ENCODE measurements at regions not wholly inside any gene's neighbourhood (a gene's known extent, or its start where the extent isn't known, plus 50 kb on each side); places are given as distances from the start of the nearest gene placed in this dataset.
A peak's percentile ranks its signal among the peaks of the same experiment; 100 is the strongest.

GRCh38 chr12:90870971-90871725 lies 83.8 kb downstream of the CCER1 start:
- TF ChIP-seq, protein P1, sequence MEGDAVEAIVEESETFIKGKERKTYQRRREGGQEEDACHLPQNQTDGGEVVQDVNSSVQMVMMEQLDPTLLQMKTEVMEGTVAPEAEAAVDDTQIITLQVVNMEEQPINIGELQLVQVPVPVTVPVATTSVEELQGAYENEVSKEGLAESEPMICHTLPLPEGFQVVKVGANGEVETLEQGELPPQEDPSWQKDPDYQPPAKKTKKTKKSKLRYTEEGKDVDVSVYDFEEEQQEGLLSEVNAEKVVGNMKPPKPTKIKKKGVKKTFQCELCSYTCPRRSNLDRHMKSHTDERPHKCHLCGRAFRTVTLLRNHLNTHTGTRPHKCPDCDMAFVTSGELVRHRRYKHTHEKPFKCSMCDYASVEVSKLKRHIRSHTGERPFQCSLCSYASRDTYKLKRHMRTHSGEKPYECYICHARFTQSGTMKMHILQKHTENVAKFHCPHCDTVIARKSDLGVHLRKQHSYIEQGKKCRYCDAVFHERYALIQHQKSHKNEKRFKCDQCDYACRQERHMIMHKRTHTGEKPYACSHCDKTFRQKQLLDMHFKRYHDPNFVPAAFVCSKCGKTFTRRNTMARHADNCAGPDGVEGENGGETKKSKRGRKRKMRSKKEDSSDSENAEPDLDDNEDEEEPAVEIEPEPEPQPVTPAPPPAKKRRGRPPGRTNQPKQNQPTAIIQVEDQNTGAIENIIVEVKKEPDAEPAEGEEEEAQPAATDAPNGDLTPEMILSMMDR (IDR thresholded peaks at IDR 0.05), result no peak

DNA sequence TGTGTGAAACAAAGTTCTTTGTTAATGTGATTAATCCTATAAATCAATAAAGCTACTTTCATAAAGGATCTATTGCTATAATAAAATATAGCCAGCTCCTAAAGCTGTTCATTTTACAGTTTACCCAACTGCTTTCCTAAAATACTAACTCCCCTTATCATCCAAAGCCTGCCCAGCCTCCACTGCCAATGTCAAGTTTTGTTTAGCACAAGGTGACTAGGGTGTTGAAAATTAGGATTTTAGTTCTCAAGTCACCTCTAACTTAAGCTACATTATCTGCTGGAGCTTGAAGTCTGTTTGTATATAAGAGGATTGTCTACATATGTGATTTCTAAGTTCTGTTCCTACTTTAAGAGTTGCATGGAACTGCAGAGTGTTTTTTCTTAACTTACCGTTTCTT lies 86.3 kb downstream of the CCER1 start:
- TF ChIP-seq, protein P1 (IDR thresholded peaks at IDR 0.05), result no peak

DNA sequence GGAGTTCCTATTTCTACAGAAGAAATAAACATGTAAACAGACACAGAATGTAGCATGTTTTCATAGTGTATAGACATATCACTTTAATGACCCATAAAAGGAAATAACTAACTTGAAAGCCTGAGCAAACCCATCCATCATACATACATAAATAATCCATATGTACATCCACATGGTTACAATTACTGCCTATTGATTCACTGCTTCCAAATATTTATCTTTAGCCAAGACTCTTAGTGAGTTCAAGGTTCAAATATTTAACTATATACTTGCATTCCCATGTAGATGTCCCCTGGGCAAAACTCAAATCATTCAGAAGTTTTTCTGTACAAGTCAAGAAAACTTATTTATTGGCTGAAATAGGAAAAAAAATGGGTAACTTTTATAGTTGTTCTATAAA lies 95.4 kb downstream of the CCER1 start:
- TF ChIP-seq, protein P1 (IDR thresholded peaks at IDR 0.05), result no peak

DNA sequence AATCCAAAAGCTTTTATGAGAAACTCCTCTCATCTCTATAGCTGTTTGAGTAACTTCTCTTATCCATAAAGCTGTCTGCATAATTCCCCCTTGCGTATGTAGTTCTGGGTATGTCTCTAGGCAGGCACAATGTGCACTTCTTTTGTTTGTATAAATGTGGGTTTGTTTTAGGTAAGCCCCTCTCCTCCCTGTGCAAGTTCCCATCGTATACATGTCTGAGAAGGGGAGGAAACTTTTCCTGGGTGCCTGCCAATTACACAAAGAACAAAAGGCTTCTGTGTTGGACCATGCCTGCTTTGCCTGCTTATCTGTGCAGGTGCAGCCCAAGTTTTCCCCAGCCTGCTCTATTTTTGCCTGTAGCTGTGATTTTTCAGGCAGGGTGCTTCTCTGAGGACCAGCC lies 96.7 kb downstream of the CCER1 start:
- TF ChIP-seq, protein P1 (IDR thresholded peaks at IDR 0.05), result no peak

GRCh38 chr12:90855534-90855933 lies 99.4 kb downstream of the CCER1 start:
- TF ChIP-seq, protein P1 (IDR thresholded peaks at IDR 0.05), result no peak

DNA sequence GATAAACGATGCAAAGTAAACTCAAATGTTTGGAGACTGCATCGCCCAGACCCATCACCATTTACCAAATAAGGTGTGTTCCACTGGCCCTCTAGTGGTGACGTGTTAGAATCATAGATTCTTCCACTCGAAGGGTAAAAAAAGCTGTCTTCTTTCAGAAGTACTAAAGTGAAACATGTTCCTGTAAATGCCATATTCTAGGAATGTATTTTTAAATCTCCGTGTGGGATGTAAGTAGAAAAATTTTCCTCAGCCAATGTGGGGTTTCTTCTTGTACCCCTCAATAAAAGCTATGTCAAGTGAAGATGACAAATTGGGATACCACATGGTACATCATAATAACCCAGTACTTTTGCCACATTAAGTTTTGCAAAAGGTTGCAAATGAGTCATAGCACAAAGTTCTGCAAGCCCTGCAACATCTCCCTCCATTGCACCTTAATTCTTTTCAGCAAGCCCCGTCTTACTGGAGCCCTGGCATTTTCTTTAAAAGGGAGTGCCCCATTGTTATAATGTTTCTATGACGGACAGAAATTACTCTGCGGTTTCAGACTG lies 100.8 kb downstream of the CCER1 start:
- TF ChIP-seq, protein P1 (IDR thresholded peaks at IDR 0.05), result peak; percentile 81

- TF ChIP-seq, protein P1 (IDR thresholded peaks at IDR 0.05), result no peak
Observed at GRCh38 chr12:90851800-90852718, 102.9 kb downstream of the CCER1 start.

Measured in LNCAP (cell line).